Aorta (tissue), 5 donors: ENCODE measurements at regions not wholly inside any gene's neighbourhood (a gene's known extent, or its start where the extent isn't known, plus 50 kb on each side); places are given as distances from the start of the nearest gene placed in this dataset.
"Not testable (repeated sequence)": the region's sequence is repeated elsewhere in the genome, so short reads cannot be mapped to it uniquely, and the experiment has no call there.

Experiments
- ATAC-seq: fragments of 200-7000 bp; cut with Tn5 transposase; one replicate; pipeline ENCODE4 v1.9.1; 2022; ENCODE audit warnings: moderate library complexity; ENCODE audit not compliant: low FRiP score
- DNase-seq, 2 donors: peaks; one replicate each; pipeline ENCODE4 v3.0.0-alpha.2; 2020
- H3K27ac ChIP-seq, 2 donors: one replicate each; pipeline ENCODE4 v1.5.1; 2013; ENCODE audit warnings: low read length in 2 of 2, mild to moderate bottlenecking in 2 of 2, moderate library complexity in 2 of 2, control low read depth in 1 of 2, inconsistent platforms in 1 of 2, low read depth in 1 of 2
- H3K27me3 ChIP-seq, 2 donors: one replicate each; pipeline ENCODE4 v1.6.1; 2013; ENCODE audit warnings: control low read depth in 1 of 2, low read length in 1 of 2, mild to moderate bottlenecking in 1 of 2, moderate library complexity in 1 of 2; ENCODE audit not compliant: insufficient read depth in 2 of 2, control insufficient read depth in 1 of 2
- H3K36me3 ChIP-seq, 2 donors: one replicate each; pipeline ENCODE4 v1.6.1; 2013; ENCODE audit warnings: control low read depth in 1 of 2, low read length in 1 of 2, mild to moderate bottlenecking in 1 of 2; ENCODE audit not compliant: insufficient read depth in 2 of 2, control insufficient read depth in 1 of 2
- H3K4me1 ChIP-seq, 2 donors: one replicate each; pipeline ENCODE4 v1.6.1; 2013; ENCODE audit warnings: low read length in 2 of 2, control low read depth in 1 of 2, mild to moderate bottlenecking in 1 of 2, moderate library complexity in 1 of 2; ENCODE audit not compliant: insufficient read depth in 2 of 2, control insufficient read depth in 1 of 2
- H3K4me3 ChIP-seq, 2 donors: one replicate each; pipeline ENCODE4 v1.5.1; 2013; ENCODE audit warnings: low read length in 2 of 2, control low read depth in 1 of 2, mild to moderate bottlenecking in 1 of 2
- H3K9me3 ChIP-seq: one replicate; pipeline ENCODE4 v1.6.1; 2013; ENCODE audit warnings: mild to moderate bottlenecking, low read length; ENCODE audit not compliant: control insufficient read depth
- WGBS, 2 donors: extraction: QIAGEN DNeasy Blood & Tissue Kit; methylation state at CpG; one replicate each; pipeline ENCODE4 v1.1.7; 2013; 5-methylcytosine and 5-hydroxymethylcytosine counted together
- intact Hi-C, 2 donors: fragments of 100-400 bp; cut with DNase I; formaldehyde crosslinking; loops; one replicate each; pipeline versions ENCODE4 v1.14.2 to v1.15.0; 2022
- donor health status: healthy with polysubstance abuse.
- donor health status: Bipolar disorder and iron deficiency.
- donor health status: DM: no; HTN: no; CAD: no.
- donor health status: DM: no; HTN: no; CAD: no.
- donor health status: DM: yes; HTN: yes; CAD: no.

- H3K9me3 ChIP-seq = no peaks in the 10 kb centered on the region
- ATAC-seq (peak; percentile 41), DNase-seq (no peak)
- peaks cover 2 to 4% of the 10 kb centered on the region in 2 donors for H3K36me3 ChIP-seq
- H3K4me3 ChIP-seq = no peak overlapping the region
- 0 to 5% methylated on average over 2 of the region's 2 CpGs for WGBS, 2 donors
- intact Hi-C loops = no loop called here
- no peak overlapping the region for H3K27ac ChIP-seq
- H3K4me1 ChIP-seq = peaks cover 2 to 6% of the 10 kb centered on the region in 2 donors
- H3K27me3 ChIP-seq = no peaks in the 10 kb centered on the region
These were observed 148.7 kb upstream of the CARMIL1 start for GRCh38 chr6:25130518-25130917.

- intact Hi-C loops = no loop called here
- H3K4me3 ChIP-seq = peak overlapping the region in 1 of 2 donors; percentile 41
- H3K27me3 ChIP-seq = no peaks in the 10 kb centered on the region
- H3K4me1 ChIP-seq = peaks cover 2 to 3% of the 10 kb centered on the region in 2 donors
- WGBS, 2 donors = 41 to 50% methylated on average over 1 of the region's 1 CpG
- DNase-seq (no peak), ATAC-seq (no peak)
- H3K36me3 ChIP-seq = no peaks in the 10 kb centered on the region
- peak overlapping the region in 1 of 2 donors; percentile 67 for H3K27ac ChIP-seq
- H3K9me3 ChIP-seq = no peaks in the 10 kb centered on the region
These were observed 146.2 kb upstream of the CARMIL1 start for GRCh38 chr6:25132934-25133333.

GRCh38 chr6:25133568-25133967, 145.6 kb upstream of the CARMIL1 start:
- WGBS, 2 donors = 0 to 3% methylated on average over 1 of the region's 1 CpG
- intact Hi-C loops = no loop called here
- ATAC-seq (no peak), DNase-seq (no peak)
- Histone ChIP-seq H3K4me3 (no peak overlapping the region), H3K9me3 (no peaks in the 10 kb centered on the region), H3K27ac (peak overlapping the region in 1 of 2 donors; percentile 44), H3K4me1 (peaks cover 0 to 2% of the 10 kb centered on the region in 2 donors), H3K27me3 (no peaks in the 10 kb centered on the region), H3K36me3 (no peaks in the 10 kb centered on the region)

DNA sequence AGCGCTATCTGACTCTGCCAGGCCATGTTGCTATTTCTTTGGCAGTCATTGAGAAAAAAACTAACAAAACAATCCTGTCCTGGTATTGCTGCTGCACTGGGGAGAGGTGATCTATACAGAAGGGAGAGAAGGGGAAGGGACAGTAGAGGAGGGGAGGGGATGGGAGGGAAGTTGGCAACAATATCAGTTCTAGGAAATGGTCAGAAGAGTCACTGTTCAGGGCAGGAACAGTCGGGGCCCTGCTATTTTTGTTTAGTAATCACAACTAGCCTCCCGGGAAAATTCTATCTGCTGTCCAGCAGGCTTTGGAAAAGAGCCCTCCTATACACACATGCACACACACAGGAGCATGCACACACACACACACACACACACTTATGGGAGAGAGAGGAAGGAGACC, 142.3 kb upstream of the CARMIL1 start:
- no peaks in the 10 kb centered on the region for H3K9me3 ChIP-seq
- no peak for DNase-seq
- no peaks in the 10 kb centered on the region for H3K27me3 ChIP-seq
- ATAC-seq = peak; percentile 60
- H3K4me1 ChIP-seq = peaks cover 0 to 2% of the 10 kb centered on the region in 2 donors
- peak overlapping the region; percentile 52 to 99 for H3K4me3 ChIP-seq
- peak overlapping the region; percentile 91 to 96 for H3K27ac ChIP-seq
- intact Hi-C loops = loop anchor here in 1 of 2 donors (5.0 kb wide), 2 partner anchors 35 to 55 kb away; no protein-coding TSS in a partner anchor
- H3K36me3 ChIP-seq = no peaks in the 10 kb centered on the region
- 0 to 2% methylated on average over 3 of the region's 3 CpGs for WGBS, 2 donors

- Histone ChIP-seq H3K4me3 (peak overlapping the region; percentile 52 to 99), H3K36me3 (no peaks in the 10 kb centered on the region), H3K9me3 (no peaks in the 10 kb centered on the region), H3K4me1 (peaks cover 0 to 2% of the 10 kb centered on the region in 2 donors), H3K27me3 (no peaks in the 10 kb centered on the region), H3K27ac (peak overlapping the region; percentile 99)
- ATAC-seq (peak; percentile 48), DNase-seq (no peak)
- 10 to 11% methylated on average over 7 of the region's 7 CpGs for WGBS, 2 donors
- intact Hi-C loops = loop anchor here in 1 of 2 donors (5.0 kb wide), 2 partner anchors 35 to 55 kb away; no protein-coding TSS in a partner anchor
These were observed 141.7 kb upstream of the CARMIL1 start for GRCh38 chr6:25137480-25137879.

GRCh38 chr6:25137916-25138232, 141.3 kb upstream of the CARMIL1 start:
- H3K36me3 ChIP-seq = no peaks in the 10 kb centered on the region
- peak overlapping the region; percentile 52 to 99 for H3K4me3 ChIP-seq
- ATAC-seq (peak; percentile 30), DNase-seq (no peak)
- H3K4me1 ChIP-seq = peaks cover 0 to 2% of the 10 kb centered on the region in 2 donors
- 6 to 8% methylated on average over 5 of the region's 5 CpGs for WGBS, 2 donors
- no peaks in the 10 kb centered on the region for H3K27me3 ChIP-seq
- H3K27ac ChIP-seq = peak overlapping the region; percentile 99
- no peaks in the 10 kb centered on the region for H3K9me3 ChIP-seq
- intact Hi-C loops = loop anchor here in 1 of 2 donors (5.0 kb wide), 2 partner anchors 34 to 54 kb away; no protein-coding TSS in a partner anchor

DNA sequence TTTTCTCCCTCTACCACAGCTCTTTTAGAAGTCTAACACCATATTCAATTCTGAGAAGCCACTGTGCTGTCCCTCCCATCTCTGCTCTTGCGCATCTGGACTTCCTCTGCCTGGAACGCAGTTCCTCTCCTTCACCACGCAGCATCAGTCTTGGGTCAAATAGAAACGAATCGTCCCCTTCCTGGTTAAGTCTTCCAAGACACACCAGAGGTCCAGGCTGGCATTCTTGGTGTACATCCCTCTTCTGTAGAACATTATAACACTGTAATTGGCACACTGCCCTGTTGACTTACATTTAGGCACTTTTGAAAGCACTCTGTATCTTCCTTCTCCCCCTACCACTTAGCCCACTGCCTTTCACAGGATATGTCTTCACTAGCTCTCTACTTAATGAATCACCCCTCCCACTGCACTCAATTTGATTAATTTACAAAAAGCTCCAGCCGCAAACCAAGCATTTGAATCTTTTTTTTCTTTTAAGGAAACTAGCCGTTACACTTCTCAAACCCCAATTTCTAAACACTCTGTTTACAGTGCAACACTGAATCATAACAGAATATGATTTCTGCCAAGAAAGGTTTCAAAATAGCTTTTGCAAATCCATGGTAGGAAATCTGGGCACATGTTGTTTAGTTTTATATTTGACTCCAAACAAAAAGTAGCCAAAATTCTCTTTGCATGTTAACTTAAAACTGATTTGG, 140.8 kb upstream of the CARMIL1 start:
- Histone ChIP-seq H3K36me3 (no peaks in the 10 kb centered on the region), H3K27ac (peak overlapping the region; percentile 99), H3K9me3 (no peaks in the 10 kb centered on the region), H3K27me3 (no peaks in the 10 kb centered on the region), H3K4me3 (peak overlapping the region; percentile 52 to 99), H3K4me1 (peaks cover 0 to 2% of the 10 kb centered on the region in 2 donors)
- 0% methylated on average over 7 of the region's 7 CpGs for WGBS, 2 donors
- intact Hi-C loops = loop anchor here in 1 of 2 donors (5.0 kb wide), 2 partner anchors 34 to 54 kb away; no protein-coding TSS in a partner anchor
- peak; percentile 68 to 75 for DNase-seq
- peak; percentile 92 for ATAC-seq

- ATAC-seq (no peak), DNase-seq (no peak)
- H3K4me1 ChIP-seq = no peaks in the 10 kb centered on the region
- intact Hi-C loops = loop anchor here in 1 of 2 donors (5.0 kb wide), 2 partner anchors 33 to 53 kb away; no protein-coding TSS in a partner anchor
- no peaks in the 10 kb centered on the region for H3K27me3 ChIP-seq
- H3K36me3 ChIP-seq = no peaks in the 10 kb centered on the region
- H3K9me3 ChIP-seq = no peaks in the 10 kb centered on the region
- H3K4me3 ChIP-seq = peak overlapping the region; percentile 52 to 99
- 0% methylated on average over 2 of the region's 2 CpGs for WGBS, 2 donors
- H3K27ac ChIP-seq = no peak overlapping the region
These were observed 140.2 kb upstream of the CARMIL1 start for GRCh38 chr6:25138934-25139415.

DNA sequence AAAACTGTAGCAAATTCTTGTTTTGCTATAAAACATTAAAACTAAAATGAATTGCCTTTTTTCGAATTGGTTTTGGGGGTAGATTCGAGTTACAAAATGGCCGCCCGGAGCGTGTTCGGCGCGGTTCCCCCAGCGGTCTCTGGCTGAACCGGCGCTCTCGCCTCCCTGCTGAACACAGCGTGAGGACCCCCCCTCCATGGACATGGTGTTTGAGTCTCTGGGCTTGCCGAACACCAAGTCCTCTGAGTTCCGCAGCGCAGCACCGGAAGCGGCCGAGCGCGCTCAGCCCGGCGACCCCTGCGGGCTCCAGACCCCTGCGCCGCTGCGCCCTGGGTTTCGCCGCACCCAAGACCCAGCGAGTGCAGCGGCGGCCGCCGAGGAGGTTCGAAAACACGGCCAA, 139.6 kb upstream of the CARMIL1 start:
- intact Hi-C loops = loop anchor here in 1 of 2 donors (5.0 kb wide), 2 partner anchors 33 to 53 kb away; no protein-coding TSS in a partner anchor
- DNase-seq, H3K9me3 ChIP-seq, ATAC-seq, H3K4me3 ChIP-seq, H3K4me1 ChIP-seq, H3K36me3 ChIP-seq, H3K27me3 ChIP-seq, H3K27ac ChIP-seq: not testable (repeated sequence)
- WGBS, 2 donors = 61 to 68% methylated on average over 36 of the region's 36 CpGs
